Epithelial cell of prostate (primary cell): ENCODE measurements at regions not wholly inside any gene's neighbourhood (a gene's known extent, or its start where the extent isn't known, plus 50 kb on each side); places are given as distances from the start of the nearest gene placed in this dataset.

Source experiments
- DNase-seq: peaks from one replicate; pipeline ENCODE4 v3.0.0-alpha.2; 2011; ENCODE audit warnings: low read depth, low spot score
- H3K27ac ChIP-seq: fragments of 450-650 bp; 2 replicates; pipeline ENCODE4 v1.5.1; 2017; ENCODE audit warnings: mild to moderate bottlenecking

GRCh38 chr10:62453274-62453673 lies 79.1 kb downstream of the ZNF365 start:
- DNase-seq = no peak
- no peak overlapping the region for H3K27ac ChIP-seq

DNA sequence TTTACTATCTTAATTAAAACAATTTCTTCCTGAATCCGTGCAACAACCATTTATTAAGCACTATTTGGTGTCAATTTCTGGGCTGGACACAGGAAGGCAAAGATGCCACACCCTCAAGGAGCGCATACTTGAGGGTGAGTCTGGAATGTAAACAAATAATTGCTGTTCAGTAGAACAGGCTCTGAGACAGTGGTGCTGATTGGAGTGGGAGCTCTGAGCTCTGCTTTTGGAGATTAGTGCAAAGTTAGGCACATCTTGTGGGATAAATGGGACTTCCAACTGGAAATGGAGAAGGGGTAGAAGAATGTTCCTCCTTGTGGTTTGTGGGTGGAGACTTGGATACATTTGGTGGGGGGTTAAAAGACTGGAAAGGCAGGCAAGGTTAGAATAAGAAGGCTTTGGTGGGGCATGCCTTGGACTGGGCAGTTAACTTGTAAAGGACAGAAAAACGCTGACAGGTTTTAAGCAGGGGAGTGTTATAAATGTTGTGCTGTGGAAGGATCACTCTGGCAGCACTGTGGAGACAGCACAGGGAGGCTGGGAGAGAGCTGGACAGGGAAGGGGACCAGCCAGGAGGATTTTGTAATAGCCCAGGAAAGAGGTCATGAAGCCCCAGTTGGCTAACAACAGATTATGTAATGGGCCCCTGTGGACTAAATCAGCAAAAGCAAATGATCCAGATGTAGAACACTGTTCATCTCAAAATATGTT lies 80.7 kb downstream of the ZNF365 start:
- no peak for DNase-seq
- H3K27ac ChIP-seq = peak overlapping the region; percentile 54

DNA sequence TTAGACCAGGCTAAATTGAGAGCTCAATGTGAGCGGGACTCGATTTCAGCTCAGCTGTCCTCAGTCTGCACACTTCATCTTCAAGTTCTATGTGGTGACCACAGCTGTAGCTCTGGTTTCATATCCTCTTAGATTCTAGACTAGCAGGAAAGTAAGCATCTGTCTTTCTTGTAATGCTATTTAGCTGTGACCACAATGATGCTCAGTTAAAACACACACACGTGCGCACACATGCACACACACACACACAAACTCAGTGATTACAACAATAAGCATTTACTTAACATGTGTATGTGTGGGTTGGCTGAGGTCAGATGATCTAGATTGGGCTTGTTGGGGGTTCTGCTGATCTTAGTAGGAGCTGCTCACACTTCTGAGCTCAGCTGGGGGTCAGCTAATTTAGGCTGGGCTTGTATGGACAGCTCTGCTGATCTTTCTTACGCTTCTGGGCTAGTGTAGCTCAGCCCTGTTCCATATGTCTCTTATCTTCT lies 82.5 kb downstream of the ZNF365 start:
- H3K27ac ChIP-seq = no peak overlapping the region
- DNase-seq = no peak

DNA sequence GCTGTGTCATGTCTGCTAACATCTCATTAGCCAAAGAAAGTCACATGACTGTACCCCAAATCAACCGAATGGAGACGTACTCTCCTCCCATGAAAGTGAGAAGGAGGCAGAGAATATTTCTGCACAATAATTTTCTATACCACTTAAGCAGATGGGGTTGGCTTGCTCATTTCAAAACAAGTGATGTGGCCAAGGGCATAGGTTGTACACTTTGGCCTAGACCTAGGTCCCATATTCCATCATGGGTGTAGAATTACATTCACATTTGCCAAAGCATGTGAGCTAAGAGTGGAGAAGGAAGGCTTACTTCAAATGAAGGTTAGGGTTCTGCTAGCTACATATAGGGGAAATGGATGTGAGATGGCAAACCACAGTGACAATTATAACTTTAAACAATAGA lies 83.0 kb downstream of the ZNF365 start:
- DNase-seq = no peak
- H3K27ac ChIP-seq = no peak overlapping the region

DNA sequence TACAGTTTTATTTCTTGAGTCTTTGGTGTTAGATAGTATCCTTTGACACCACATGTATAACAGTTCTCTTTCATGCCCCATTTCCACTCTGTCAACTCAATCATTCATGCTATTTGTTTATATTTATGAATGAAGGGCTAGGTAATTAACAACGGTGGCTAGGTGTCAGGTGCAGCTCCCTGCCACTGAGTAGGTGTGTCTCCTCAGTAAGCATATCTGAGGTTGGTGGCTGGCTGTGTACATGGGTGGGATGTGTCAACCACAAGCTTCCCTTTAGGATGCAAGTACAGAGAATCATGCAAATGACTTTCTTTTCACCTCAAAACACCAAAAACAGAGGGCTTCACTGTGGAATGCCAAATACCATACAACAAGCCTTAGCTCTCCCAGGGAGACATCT lies 83.4 kb downstream of the ZNF365 start:
- no peak overlapping the region for H3K27ac ChIP-seq
- DNase-seq = no peak

GRCh38 chr10:62459072-62459471 lies 84.9 kb downstream of the ZNF365 start:
- no peak for DNase-seq
- H3K27ac ChIP-seq = no peak overlapping the region

DNA sequence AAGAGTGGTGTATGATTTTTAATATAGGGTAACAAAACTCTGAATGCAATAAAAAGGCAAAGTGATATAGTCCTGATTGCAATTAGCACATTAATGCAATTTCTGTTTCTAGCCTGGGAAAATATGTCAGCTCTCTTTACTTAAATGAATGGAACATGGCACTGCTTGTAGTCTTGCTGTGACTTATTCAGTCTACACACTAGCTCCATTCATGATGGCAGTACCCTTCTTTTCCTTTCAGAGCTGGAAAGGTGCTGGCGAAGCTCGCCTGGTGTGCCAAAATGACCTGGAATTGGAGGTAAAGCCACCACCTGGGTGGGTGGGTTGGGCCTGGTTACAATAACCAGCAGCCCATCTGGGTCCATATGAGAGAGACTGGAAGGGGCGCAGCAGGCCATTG lies 85.3 kb downstream of the ZNF365 start:
- no peak overlapping the region for H3K27ac ChIP-seq
- no peak for DNase-seq

GRCh38 chr10:62460393-62460792 lies 86.2 kb downstream of the ZNF365 start:
- H3K27ac ChIP-seq = no peak overlapping the region
- DNase-seq = no peak

- no peak overlapping the region for H3K27ac ChIP-seq
Observed at GRCh38 chr10:62461120-62461519, 87.0 kb downstream of the ZNF365 start.

DNA sequence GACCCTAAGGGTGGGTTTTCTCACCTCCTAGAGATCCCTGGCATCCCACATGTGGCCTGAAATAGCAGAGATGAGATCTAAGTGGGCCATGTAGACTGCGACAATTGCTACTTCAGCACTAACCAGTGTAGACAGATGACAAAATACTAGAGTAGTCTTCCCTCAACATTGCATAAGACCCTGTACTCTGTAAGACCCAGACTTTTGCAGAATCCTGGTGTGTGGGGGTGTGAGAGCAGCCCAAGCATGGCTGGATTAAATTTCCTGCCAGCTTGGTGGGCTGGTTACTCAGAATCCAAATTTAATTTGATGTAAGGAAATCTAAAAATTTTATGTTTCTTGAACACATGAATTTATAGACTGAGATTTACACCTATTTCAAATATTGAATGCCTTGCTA lies 88.3 kb downstream of the ZNF365 start:
- no peak overlapping the region for H3K27ac ChIP-seq
- no peak for DNase-seq

More at GRCh38 chr10:62461120-62461519, 87.0 kb downstream of the ZNF365 start:
- no peak for DNase-seq

- DNase-seq = no peak
- H3K27ac ChIP-seq = no peak overlapping the region
Observed at GRCh38 chr10:62463364-62463763, 89.2 kb downstream of the ZNF365 start.

DNA sequence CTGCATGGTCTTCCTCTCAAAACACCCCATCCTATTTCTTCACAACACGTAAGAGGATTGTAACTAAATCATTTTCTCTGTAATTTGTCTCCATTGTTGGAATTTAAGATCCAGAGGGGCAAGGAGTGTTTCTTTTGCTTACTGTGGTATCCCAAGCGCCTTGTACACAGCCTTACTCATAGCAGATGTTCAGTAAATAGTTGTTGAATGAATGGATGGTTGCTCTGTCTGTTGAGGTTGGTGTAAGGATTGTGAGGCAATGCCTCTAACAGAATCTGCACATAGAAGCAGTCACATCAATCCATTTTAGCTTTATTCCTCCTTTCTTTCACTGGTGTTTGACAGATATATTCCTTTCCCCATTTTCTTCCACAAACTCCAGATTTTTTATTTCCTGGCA lies 90.1 kb downstream of the ZNF365 start:
- no peak for DNase-seq

GRCh38 chr10:62466590-62466989 lies 92.4 kb downstream of the ZNF365 start:
- no peak overlapping the region for H3K27ac ChIP-seq
- DNase-seq = no peak

More for the DNA sequence above, 90.1 kb downstream of the ZNF365 start:
- H3K27ac ChIP-seq = no peak overlapping the region

- DNase-seq = no peak
- no peak overlapping the region for H3K27ac ChIP-seq
Observed at GRCh38 chr10:62467527-62467926, 93.4 kb downstream of the ZNF365 start.

DNA sequence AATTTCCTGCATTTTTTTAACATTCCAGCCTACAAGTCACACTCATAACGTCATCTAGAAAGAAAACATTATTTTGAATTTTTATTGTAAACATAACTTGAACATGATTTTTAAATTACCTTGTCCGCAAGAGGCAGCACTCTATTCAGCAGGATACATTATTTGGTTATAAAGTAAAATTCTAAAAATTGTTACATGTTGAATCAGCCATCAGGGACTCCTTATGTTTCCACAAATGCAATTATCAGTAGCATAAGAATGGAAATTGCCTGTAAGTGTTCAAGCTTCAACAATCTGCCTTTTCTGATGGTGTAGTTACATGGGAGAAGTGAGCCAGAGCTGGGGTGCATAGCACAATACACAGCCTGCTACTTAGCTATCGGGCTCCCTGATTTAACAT lies 97.5 kb downstream of the ZNF365 start:
- H3K27ac ChIP-seq = no peak overlapping the region
- no peak for DNase-seq

GRCh38 chr10:62473241-62473640 lies 99.1 kb downstream of the ZNF365 start:
- DNase-seq = no peak
- no peak overlapping the region for H3K27ac ChIP-seq

DNA sequence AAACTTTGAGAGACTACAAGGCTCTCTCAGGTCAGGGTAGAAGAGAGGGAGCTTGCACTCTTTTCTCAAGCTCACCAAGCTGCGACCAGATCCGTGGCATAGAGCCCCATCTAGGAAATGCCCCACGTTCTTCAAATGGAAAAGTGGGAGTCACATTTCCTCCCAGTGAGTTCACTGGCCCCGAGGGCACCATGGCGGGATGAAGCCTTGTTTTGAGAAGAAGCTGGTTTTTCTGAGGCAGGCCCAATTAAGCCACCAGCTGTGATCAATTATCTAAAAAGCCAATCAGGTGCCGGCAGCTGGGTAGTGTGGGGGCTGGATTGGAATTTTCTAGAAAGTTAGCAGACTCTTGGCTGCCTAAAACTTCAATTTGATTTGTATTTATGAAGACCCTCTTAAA lies 101.4 kb downstream of the ZNF365 start:
- no peak overlapping the region for H3K27ac ChIP-seq
- DNase-seq = no peak

DNA sequence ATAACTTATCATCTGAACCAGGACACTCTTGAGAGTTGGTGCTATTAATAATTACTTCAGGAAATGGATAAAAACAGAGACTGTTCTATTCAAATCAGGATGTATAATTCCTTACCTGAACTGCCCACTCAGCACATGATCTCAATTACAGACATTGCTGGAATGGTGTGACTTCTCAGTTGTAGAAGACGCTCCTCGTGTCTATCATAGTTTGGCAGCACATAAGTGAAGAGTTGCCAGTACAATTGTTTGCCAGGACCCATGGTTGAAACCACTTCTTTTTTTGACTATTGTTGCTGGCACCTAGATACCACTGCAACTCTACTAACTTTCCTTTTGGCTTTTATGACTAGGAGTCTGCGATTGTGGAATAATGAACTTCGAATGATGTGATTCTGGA lies 105.4 kb downstream of the ZNF365 start:
- no peak overlapping the region for H3K27ac ChIP-seq
- DNase-seq = no peak

DNA sequence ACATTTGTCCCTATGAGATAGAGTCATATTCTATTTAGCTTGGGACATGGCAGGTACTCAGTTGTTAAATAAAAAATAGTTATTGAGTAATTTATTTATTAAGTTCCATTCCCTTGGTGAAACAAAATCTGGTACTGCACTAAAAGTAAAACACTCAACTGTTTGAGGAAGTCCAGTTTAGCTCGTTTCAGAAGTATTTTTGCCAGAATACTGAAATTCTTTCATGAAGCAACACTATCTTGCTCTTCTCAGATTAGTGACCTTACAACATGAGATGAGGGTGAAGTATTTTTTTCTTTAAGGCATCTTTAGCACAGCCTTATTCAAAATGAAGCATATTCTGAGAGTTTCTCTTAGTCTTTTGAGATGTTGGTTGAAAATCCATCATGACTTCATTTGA lies 106.0 kb downstream of the ZNF365 start:
- no peak overlapping the region for H3K27ac ChIP-seq
- no peak for DNase-seq

- no peak overlapping the region for H3K27ac ChIP-seq
- DNase-seq = no peak
Observed at GRCh38 chr10:62482581-62482980, 108.4 kb downstream of the ZNF365 start.

DNA sequence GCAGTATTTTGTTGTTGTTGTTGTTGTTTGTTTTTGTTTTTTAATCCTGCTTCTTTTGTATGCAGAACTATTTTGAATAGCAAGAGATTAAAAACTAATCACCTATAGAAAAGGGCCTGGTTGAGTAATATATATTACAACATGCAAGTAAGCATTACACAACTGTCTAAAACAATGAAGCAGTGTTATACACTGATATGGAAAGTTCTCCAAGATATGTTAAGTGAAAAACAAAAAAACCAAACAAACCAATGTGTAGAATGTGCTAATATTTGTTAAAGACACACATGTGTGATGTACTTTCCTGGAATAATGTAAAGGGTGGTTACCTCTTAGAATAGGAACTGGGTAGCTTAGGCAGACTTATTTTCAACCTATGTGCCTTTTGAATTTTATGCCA lies 117.4 kb downstream of the ZNF365 start:
- DNase-seq = no peak
- no peak overlapping the region for H3K27ac ChIP-seq
